H9 (cell line): ENCODE measurements at regions not wholly inside any gene's neighbourhood (a gene's known extent, or its start where the extent isn't known, plus 50 kb on each side); places are given as distances from the start of the nearest gene placed in this dataset.

Experiments used
- DNase-seq: peaks from one replicate; pipeline ENCODE4 v3.0.0-alpha.2; 2017
- H2AFZ ChIP-seq: one replicate; pipeline ENCODE4 v1.6.1; 2013; ENCODE audit warnings: mild to moderate bottlenecking, low read length, control low read depth, moderate library complexity
- H2AK5ac ChIP-seq: 2 replicates; pipeline ENCODE4 v1.6.1; 2013; ENCODE audit warnings: low read length, control low read depth, mixed read lengths; ENCODE audit not compliant: insufficient read length
- H2BK120ac ChIP-seq: one replicate; pipeline ENCODE4 v1.6.1; 2013; ENCODE audit warnings: low read depth, mild to moderate bottlenecking, low read length, control low read depth, inconsistent platforms; ENCODE audit not compliant: poor library complexity, severe bottlenecking
- H2BK12ac ChIP-seq: 2 replicates; pipeline ENCODE4 v1.6.1; 2013; ENCODE audit warnings: low read length, control low read depth, mixed read lengths, low read depth; ENCODE audit not compliant: insufficient read length
- H2BK15ac ChIP-seq: 2 replicates; pipeline ENCODE4 v1.6.1; 2013; ENCODE audit warnings: low read depth, low read length, control low read depth
- H2BK20ac ChIP-seq: one replicate; pipeline ENCODE4 v1.6.1; 2013; ENCODE audit warnings: low read depth, mild to moderate bottlenecking, low read length, control low read depth, inconsistent platforms; ENCODE audit not compliant: poor library complexity, severe bottlenecking
- H2BK5ac ChIP-seq: 2 replicates; pipeline ENCODE4 v1.6.1; 2013; ENCODE audit warnings: low read length, control low read depth, mixed read lengths; ENCODE audit not compliant: insufficient read length
- H3K14ac ChIP-seq: 2 replicates; pipeline ENCODE4 v1.6.1; 2013; ENCODE audit warnings: low read length, control low read depth; ENCODE audit not compliant: insufficient read depth
- H3K18ac ChIP-seq: 2 replicates; pipeline ENCODE4 v1.6.1; 2013; ENCODE audit warnings: low read depth, mild to moderate bottlenecking, mixed read lengths, low read length, control low read depth; ENCODE audit not compliant: insufficient read length
- H3K23ac ChIP-seq: 2 replicates; pipeline ENCODE4 v1.6.1; 2013; ENCODE audit warnings: low read length, control low read depth, mixed read lengths, low read depth; ENCODE audit not compliant: insufficient read length
- H3K23me2 ChIP-seq: 2 replicates; pipeline ENCODE4 v1.6.1; 2013; ENCODE audit warnings: low read depth, mild to moderate bottlenecking, mixed read lengths, low read length, control low read depth; ENCODE audit not compliant: insufficient read length, poor library complexity, severe bottlenecking
- H3K27ac ChIP-seq: 2 replicates; pipeline ENCODE4 v1.5.1; 2013; ENCODE audit warnings: low read length, control low read depth, mixed read lengths, low read depth; ENCODE audit not compliant: insufficient read length
- H3K27me3 ChIP-seq: 2 replicates; pipeline ENCODE4 v1.6.1; 2013; ENCODE audit warnings: low read length, control low read depth, inconsistent platforms; ENCODE audit not compliant: insufficient read depth
- H3K4ac ChIP-seq: 2 replicates; pipeline ENCODE4 v1.6.1; 2013; ENCODE audit warnings: low read depth, mild to moderate bottlenecking, control low read depth, inconsistent platforms, low read length, moderate library complexity
- H3K4me1 ChIP-seq: 2 replicates; pipeline ENCODE4 v1.6.1; 2013; ENCODE audit warnings: low read length, control low read depth, inconsistent platforms; ENCODE audit not compliant: insufficient read depth
- H3K4me2 ChIP-seq: 2 replicates; pipeline ENCODE4 v1.6.1; 2013; ENCODE audit warnings: low read length, control low read depth, mixed read lengths; ENCODE audit not compliant: insufficient read length, insufficient read depth
- H3K56ac ChIP-seq: 2 replicates; pipeline ENCODE4 v1.6.1; 2013; ENCODE audit warnings: low read depth, mild to moderate bottlenecking, mixed read lengths, low read length, control low read depth; ENCODE audit not compliant: insufficient read length
- H3K79me1 ChIP-seq: 2 replicates; pipeline ENCODE4 v1.6.1; 2013; ENCODE audit warnings: low read depth, mild to moderate bottlenecking, moderate library complexity, low read length, control low read depth, inconsistent platforms; ENCODE audit not compliant: insufficient read depth, poor library complexity, severe bottlenecking
- H3K79me2 ChIP-seq: 2 replicates; pipeline ENCODE4 v1.6.1; 2013; ENCODE audit warnings: low read length, control low read depth, inconsistent platforms; ENCODE audit not compliant: insufficient read depth
- H3K9ac ChIP-seq: 2 replicates; pipeline ENCODE4 v1.6.1; 2013; ENCODE audit warnings: low read length, control low read depth, mixed read lengths; ENCODE audit not compliant: insufficient read length; ENCODE audit errors: extremely low read depth
- H3K9me3 ChIP-seq: one replicate; pipeline ENCODE4 v1.6.1; 2013; ENCODE audit warnings: low read depth, low read length, inconsistent platforms; ENCODE audit not compliant: control insufficient read depth
- H3T11ph ChIP-seq: one replicate; pipeline ENCODE4 v1.6.1; 2013; ENCODE audit warnings: mild to moderate bottlenecking, low read length, control low read depth, inconsistent platforms
- H4K20me1 ChIP-seq: one replicate; pipeline ENCODE4 v1.6.1; 2013; ENCODE audit not compliant: control insufficient read depth, insufficient read length, insufficient read depth
- H4K5ac ChIP-seq: 2 replicates; pipeline ENCODE4 v1.6.1; 2013; ENCODE audit warnings: low read depth, mild to moderate bottlenecking, mixed read lengths, low read length, control low read depth; ENCODE audit not compliant: insufficient read length
- H4K8ac ChIP-seq: replicated peaks from 2 replicates; pipeline ENCODE4 v1.6.1; 2013; ENCODE audit warnings: low read length, control low read depth, mixed read lengths, low read depth; ENCODE audit not compliant: insufficient read length
- H4K91ac ChIP-seq: 2 replicates; pipeline ENCODE4 v1.6.1; 2013; ENCODE audit warnings: low read depth, mild to moderate bottlenecking, moderate library complexity, mixed read lengths, low read length, control low read depth; ENCODE audit not compliant: insufficient read length
- H3K27ac Mint-ChIP-seq, 3 experiments: 2 replicates in 2 of 3; 3 replicates in 1 of 3; pipeline ENCODE4 v1.8.0; 2020 to 2021; ENCODE audit warnings: mixed read lengths in 3 of 3, mild to moderate bottlenecking in 1 of 3, moderate library complexity in 1 of 3
- H3K27me3 Mint-ChIP-seq: 2 replicates; pipeline ENCODE4 v1.8.0; 2021; ENCODE audit warnings: low read depth, mild to moderate bottlenecking, moderate library complexity, mixed read lengths
- H3K36me3 Mint-ChIP-seq, 3 experiments: 2 replicates in 2 of 3; 3 replicates in 1 of 3; pipeline ENCODE4 v1.8.0; 2020 to 2021; ENCODE audit warnings: low read depth in 3 of 3, mixed read lengths in 3 of 3; ENCODE audit not compliant: insufficient read depth in 1 of 3
- H3K4me1 Mint-ChIP-seq, 2 experiments: 2 replicates each; pipeline ENCODE4 v1.8.0; 2020; ENCODE audit warnings: mixed read lengths in 2 of 2
- H3K4me3 Mint-ChIP-seq, 2 experiments: 2 replicates in 1 of 2; 3 replicates in 1 of 2; pipeline ENCODE4 v1.8.0; 2020 to 2021; ENCODE audit warnings: mild to moderate bottlenecking in 2 of 2, mixed read lengths in 2 of 2, moderate library complexity in 1 of 2
- H3K9me3 Mint-ChIP-seq, 2 experiments: 2 replicates in 1 of 2; 3 replicates in 1 of 2; pipeline ENCODE4 v1.8.0; 2020; ENCODE audit warnings: mild to moderate bottlenecking in 2 of 2, mixed read lengths in 2 of 2, moderate library complexity in 1 of 2
- CTCF ChIP-seq: fragments of 200-600 bp; sonication (generic); conservative IDR thresholded peaks from 3 replicates; pipeline ENCODE4 v1.8.0; 2021; ENCODE audit warnings: antibody characterized with exemption, mild to moderate bottlenecking
- WGBS: extraction: QIAGEN DNeasy Blood & Tissue Kit; methylation state at CpG from one replicate; pipeline ENCODE4 v1.1.7; 2013; ENCODE audit warnings: missing lambda C conversion rate, low lambda C conversion rate, mixed read lengths; ENCODE audit not compliant: insufficient read length; ENCODE audit errors: extremely low coverage; 5-methylcytosine and 5-hydroxymethylcytosine counted together

- Histone ChIP-seq H2AK5ac (no peak overlapping the region), H3K4me2 (peak overlapping the region; percentile 31), H3K23ac (no peak overlapping the region), H3K23me2 (no peaks in the 10 kb centered on the region), H3K79me2 (no peaks in the 10 kb centered on the region; the same call in 1 of the 2 replicates), H2BK12ac (no peak overlapping the region), H3K9ac (no peak overlapping the region), H3T11ph (no peak overlapping the region), H2BK120ac (no peak overlapping the region), H4K8ac (no peak overlapping the region), H4K20me1 (no peaks in the 10 kb centered on the region), H3K9me3 (no peaks in the 10 kb centered on the region), H3K27me3 (no peaks in the 10 kb centered on the region), H3K14ac (no peak overlapping the region), H2BK20ac (peak overlapping the region; percentile 34), H3K4me1 (peaks cover 12% of the 10 kb centered on the region), H2BK15ac (no peak overlapping the region), H3K56ac (no peak overlapping the region), H3K27ac (peak overlapping the region; percentile 60), H4K5ac (no peak overlapping the region), H3K18ac (no peak overlapping the region), H3K79me1 (no peaks in the 10 kb centered on the region), H2BK5ac (no peak overlapping the region), H3K4ac (no peak overlapping the region), H4K91ac (no peak overlapping the region), H2AFZ (peak overlapping the region; percentile 10)
- H3K4me1 Mint-ChIP-seq: peaks cover 42 to 50% of the 10 kb centered on the region in 2 experiments
- no peak for TF ChIP-seq CTCF
- WGBS: no CpG with 5 or more reads among the region's 4 CpGs
- no peak for DNase-seq
- no peaks in the 10 kb centered on the region for H3K9me3 Mint-ChIP-seq
- no peaks in the 10 kb centered on the region; a peak in 1 of 7 replicates for H3K36me3 Mint-ChIP-seq
- H3K27me3 Mint-ChIP-seq: no peaks in the 10 kb centered on the region
- peak overlapping the region; percentile 32 to 58; a peak in 4 of 5 replicates for H3K4me3 Mint-ChIP-seq
- H3K27ac Mint-ChIP-seq: peak overlapping the region; percentile 91 to 99 (median 95); a peak in 6 of 7 replicates
Measured at GRCh38 chr1:216944864-216945510, 221.8 kb upstream of the ESRRG start.
